HCT116 (cell line): ENCODE measurements at regions not wholly inside any gene's neighbourhood (a gene's known extent, or its start where the extent isn't known, plus 50 kb on each side); places are given as distances from the start of the nearest gene placed in this dataset.

Source experiments
- ATAC-seq: fragments of 200-7000 bp; cut with Tn5 transposase; 2 replicates; pipeline ENCODE4 v1.9.1; 2020; ENCODE audit warnings: mild to moderate bottlenecking, moderate library complexity
- BruUV-seq: library from RNA; stranded (reverse); fragments of 400-500 nt; replicated peaks from 2 replicates; lab custom pipeline; 2021; lab: Mats Ljungman, UMichigan
- CTCF ChIA-PET: fragments of 300-600 bp; sonication (Branson Sonifier 250); formaldehyde crosslinking; loops from one replicate; lab custom pipeline; 2021; ENCODE audit warnings: antibody characterized with exemption; lab: Charles Lee
- POLR2A ChIA-PET: fragments of 300-600, 350-600 bp; sonication (Branson Sonifier 250); formaldehyde crosslinking; loops from one replicate; lab custom pipeline; 2021; ENCODE audit warnings: antibody characterized with exemption; lab: Charles Lee
- RAD21 ChIA-PET, 2 experiments: fragments of 300-600 bp; sonication (Branson Sonifier 250); formaldehyde crosslinking; loops; one replicate each; lab custom pipeline; 2023; ENCODE audit warnings: low total read pairs in 2 of 2; ENCODE audit not compliant: uncharacterized antibody in 2 of 2, unreplicated experiment in 2 of 2, low non-redundant PET in 1 of 2; lab: Charles Lee
- DNase-seq: peaks from one replicate; pipeline ENCODE4 v3.0.0-alpha.2; 2010; ENCODE audit warnings: low read depth, low spot score
- H2AFZ ChIP-seq: fragments of 200-600 bp; shearing (Covaris generic), sonication (generic); 2 replicates; pipeline ENCODE4 v1.6.1; 2017; ENCODE audit warnings: low read depth, mixed run types, mixed read lengths, antibody characterized with exemption, low read length; ENCODE audit not compliant: poor library complexity, severe bottlenecking
- H3K27ac ChIP-seq: 2 replicates; pipeline ENCODE4 v1.5.1; 2012; ENCODE audit warnings: low read depth, low read length
- H3K27me3 ChIP-seq: fragments of 200-600 bp; sonication (generic); 2 replicates; pipeline ENCODE4 v1.6.1; 2016; ENCODE audit warnings: mixed run types, low read length, mixed read lengths; ENCODE audit not compliant: insufficient read depth
- H3K36me3 ChIP-seq, 2 experiments: fragments of 200-500 bp in 1 of 2; fragments of 200-600 bp in 1 of 2; sonication (Bioruptor generic) in 1 of 2; sonication (generic) in 1 of 2; 2 replicates each; pipeline versions ENCODE4 v1.5.1 to v1.6.1; 2014 to 2016; ENCODE audit warnings: low read length in 2 of 2, inconsistent platforms in 1 of 2, mixed read lengths in 1 of 2, mixed run types in 1 of 2; ENCODE audit not compliant: insufficient read depth in 2 of 2, control insufficient read depth in 1 of 2
- H3K4me1 ChIP-seq, 2 experiments: fragments of 200-600 bp in 1 of 2; sonication (generic) in 1 of 2; 2 replicates each; pipeline versions ENCODE4 v1.5.1 to v1.6.1; 2012 to 2017; ENCODE audit warnings: low read length in 2 of 2, inconsistent platforms in 1 of 2, mild to moderate bottlenecking in 1 of 2, mixed read lengths in 1 of 2, mixed run types in 1 of 2, moderate library complexity in 1 of 2; ENCODE audit not compliant: insufficient read depth in 2 of 2, control insufficient read depth in 1 of 2
- H3K4me2 ChIP-seq: fragments of 200-600 bp; sonication (generic); 2 replicates; pipeline ENCODE4 v1.6.1; 2017; ENCODE audit warnings: mixed run types, low read length, mixed read lengths
- H3K4me3 ChIP-seq, 2 experiments: fragments of 200-600 bp in 1 of 2; sonication (generic) in 1 of 2; replicated peaks in 1 of 2; 2 replicates each; pipeline ENCODE4 v1.5.1; 2011 to 2016; ENCODE audit warnings: low read length in 2 of 2, control low read depth in 1 of 2, low read depth in 1 of 2, mild to moderate bottlenecking in 1 of 2, mixed read lengths in 1 of 2, mixed run types in 1 of 2
- H3K79me2 ChIP-seq: fragments of 200-600 bp; sonication (generic); 2 replicates; pipeline ENCODE4 v1.6.1; 2017; ENCODE audit warnings: mild to moderate bottlenecking, mixed run types, low read length, moderate library complexity, mixed read lengths; ENCODE audit not compliant: insufficient read depth
- H3K9ac ChIP-seq: fragments of 200-600 bp; sonication (generic); 2 replicates; pipeline ENCODE4 v1.6.1; 2016; ENCODE audit warnings: low read length, mixed read lengths
- H3K9me2 ChIP-seq: fragments of 200-600 bp; sonication (generic), shearing (Covaris generic); 2 replicates; pipeline ENCODE4 v1.6.1; 2017; ENCODE audit warnings: mixed run types, mild to moderate bottlenecking, moderate library complexity; ENCODE audit not compliant: insufficient read depth
- H3K9me3 ChIP-seq, 2 experiments: fragments of 200-500 bp in 1 of 2; fragments of 200-600 bp in 1 of 2; sonication (Bioruptor generic) in 1 of 2; sonication (generic) in 1 of 2; 2 replicates each; pipeline ENCODE4 v1.6.1; 2014 to 2017; ENCODE audit warnings: low read length in 2 of 2, mixed read lengths in 2 of 2, inconsistent platforms in 1 of 2, low read depth in 1 of 2, mild to moderate bottlenecking in 1 of 2, mixed run types in 1 of 2, moderate library complexity in 1 of 2; ENCODE audit not compliant: control insufficient read depth in 1 of 2, insufficient read depth in 1 of 2
- H4K20me1 ChIP-seq: fragments of 200-600 bp; sonication (generic), shearing (Covaris generic); 2 replicates; pipeline ENCODE4 v1.6.1; 2017; ENCODE audit warnings: mixed run types, mild to moderate bottlenecking, moderate library complexity; ENCODE audit not compliant: insufficient read depth
- CEBPB ChIP-seq: IDR thresholded peaks from 2 replicates; pipeline ENCODE4 v1.6.1; 2012; ENCODE audit warnings: low read depth
- EGR1 ChIP-seq: IDR thresholded peaks from 2 replicates; pipeline ENCODE4 v1.6.1; 2012; ENCODE audit warnings: low read depth
- ELF1 ChIP-seq: IDR thresholded peaks from 2 replicates; pipeline ENCODE4 v1.6.1; 2012; ENCODE audit warnings: low read depth, borderline replicate concordance
- EZH2phosphoT487 ChIP-seq: fragments of 200-600 bp; IDR thresholded peaks from 2 replicates; pipeline ENCODE4 v1.6.1; 2018; ENCODE audit warnings: antibody characterized with exemption, borderline replicate concordance
- FOSL1 ChIP-seq: IDR thresholded peaks from 2 replicates; pipeline ENCODE4 v1.6.1; 2012; ENCODE audit warnings: low read depth
- POLR2A ChIP-seq: IDR thresholded peaks from 2 replicates; pipeline ENCODE4 v1.7.0; 2011; ENCODE audit warnings: borderline replicate concordance; ENCODE audit not compliant: insufficient read depth, insufficient read length; ENCODE audit errors: extremely low read depth
- POLR2AphosphoS5 ChIP-seq: IDR thresholded peaks from 2 replicates; pipeline ENCODE4 v1.6.1; 2011; ENCODE audit warnings: mild to moderate bottlenecking, low read depth, low read length, moderate library complexity
- SIN3A ChIP-seq: IDR thresholded peaks from 2 replicates; pipeline ENCODE4 v1.6.1; 2012; ENCODE audit warnings: low read depth
- SP1 ChIP-seq: IDR thresholded peaks from 2 replicates; pipeline ENCODE4 v1.6.1; 2012; ENCODE audit warnings: low read depth
- SRF ChIP-seq: IDR thresholded peaks from 2 replicates; pipeline ENCODE4 v1.6.1; 2012; ENCODE audit warnings: low read depth
- TCF7L2 ChIP-seq: IDR thresholded peaks from 2 replicates; pipeline ENCODE4 v1.7.0; 2011; ENCODE audit warnings: borderline replicate concordance, inconsistent platforms; ENCODE audit not compliant: insufficient read depth, insufficient read length; ENCODE audit errors: extremely low read depth
- YY1 ChIP-seq: IDR thresholded peaks from 2 replicates; pipeline ENCODE4 v1.6.1; 2011; ENCODE audit warnings: low read length, low read depth, moderate library complexity, mild to moderate bottlenecking; ENCODE audit not compliant: insufficient replicate concordance; ENCODE audit errors: extremely low read depth
- ZFX ChIP-seq: fragments of 450-650 bp; IDR thresholded peaks from 2 replicates; pipeline ENCODE4 v1.6.1; 2017
- ZNF274 ChIP-seq: fragments of 200-500 bp; sonication (Bioruptor generic); IDR thresholded peaks from 2 replicates; pipeline ENCODE4 v1.6.1; 2014; ENCODE audit warnings: mild to moderate bottlenecking, low read depth, low read length, inconsistent platforms
- intact Hi-C: fragments of 100-400 bp; cut with micrococcal nuclease; formaldehyde crosslinking; loops from 2 replicates; pipeline ENCODE4 v1.10.0; 2022
- TF ChIP-seq, protein P1 (sequence below): IDR thresholded peaks from 2 replicates; pipeline ENCODE4 v1.6.1; 2012
- TF ChIP-seq, protein P2 (sequence below): IDR thresholded peaks from 2 replicates; pipeline ENCODE4 v1.6.1; 2012
- TF ChIP-seq, protein P3 (sequence below): IDR thresholded peaks from 2 replicates; pipeline ENCODE4 v1.6.1; 2012; ENCODE audit warnings: low read depth

DNA sequence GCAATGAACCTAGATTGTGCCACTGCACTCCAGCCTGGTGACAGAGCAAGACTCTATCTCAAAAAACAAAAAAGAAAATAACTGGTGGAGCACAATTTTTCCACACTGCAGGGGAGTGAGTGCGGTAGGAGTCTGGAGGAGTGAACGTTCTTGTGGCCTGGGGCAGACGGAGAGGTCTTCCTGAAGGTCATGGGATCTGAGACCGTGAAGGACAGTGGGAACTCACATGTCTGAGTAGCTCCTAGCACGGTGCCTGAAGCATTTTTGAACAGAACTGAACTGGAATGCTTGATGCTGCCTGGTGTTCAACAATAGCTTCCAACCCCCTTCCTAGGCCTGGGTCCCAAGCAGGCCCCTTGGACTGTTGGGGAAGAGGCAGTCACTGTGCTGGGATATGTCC is 84.3 kb upstream of the PODXL start:
- Histone ChIP-seq H2AFZ (no peak overlapping the region), H3K4me1 (no peaks in the 10 kb centered on the region), H3K4me2 (no peak overlapping the region), H3K36me3 (no peaks in the 10 kb centered on the region), H3K79me2 (no peaks in the 10 kb centered on the region), H3K9me2 (no peaks in the 10 kb centered on the region), H4K20me1 (no peaks in the 10 kb centered on the region), H3K27ac (no peak overlapping the region), H3K27me3 (no peaks in the 10 kb centered on the region), H3K9ac (no peak overlapping the region), H3K9me3 (no peaks in the 10 kb centered on the region), H3K4me3 (no peak overlapping the region)
- ATAC-seq (no peak), DNase-seq (no peak)
- BruUV-seq, result no TSS peak
- ChIA-PET CTCF (no interaction called here), RAD21 (no interaction called here), POLR2A (interaction anchor here (0.6 kb wide), 1 partner anchor 32 kb away, joined by 3 read pairs; no protein-coding TSS in a partner anchor)
- TF ChIP-seq POLR2A (no peak), YY1 (no peak), SP1 (no peak), EZH2phosphoT487 (no peak), FOSL1 (no peak), ELF1 (no peak), POLR2AphosphoS5 (no peak), ZFX (no peak), SRF (no peak), CEBPB (no peak), SIN3A (no peak), TCF7L2 (no peak), EGR1 (no peak), ZNF274 (no peak)
- TF ChIP-seq, protein P1, sequence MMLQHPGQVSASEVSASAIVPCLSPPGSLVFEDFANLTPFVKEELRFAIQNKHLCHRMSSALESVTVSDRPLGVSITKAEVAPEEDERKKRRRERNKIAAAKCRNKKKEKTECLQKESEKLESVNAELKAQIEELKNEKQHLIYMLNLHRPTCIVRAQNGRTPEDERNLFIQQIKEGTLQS, result no peak
- TF ChIP-seq, protein P2, sequence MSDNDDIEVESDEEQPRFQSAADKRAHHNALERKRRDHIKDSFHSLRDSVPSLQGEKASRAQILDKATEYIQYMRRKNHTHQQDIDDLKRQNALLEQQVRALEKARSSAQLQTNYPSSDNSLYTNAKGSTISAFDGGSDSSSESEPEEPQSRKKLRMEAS, result no peak
- TF ChIP-seq, protein P3, sequence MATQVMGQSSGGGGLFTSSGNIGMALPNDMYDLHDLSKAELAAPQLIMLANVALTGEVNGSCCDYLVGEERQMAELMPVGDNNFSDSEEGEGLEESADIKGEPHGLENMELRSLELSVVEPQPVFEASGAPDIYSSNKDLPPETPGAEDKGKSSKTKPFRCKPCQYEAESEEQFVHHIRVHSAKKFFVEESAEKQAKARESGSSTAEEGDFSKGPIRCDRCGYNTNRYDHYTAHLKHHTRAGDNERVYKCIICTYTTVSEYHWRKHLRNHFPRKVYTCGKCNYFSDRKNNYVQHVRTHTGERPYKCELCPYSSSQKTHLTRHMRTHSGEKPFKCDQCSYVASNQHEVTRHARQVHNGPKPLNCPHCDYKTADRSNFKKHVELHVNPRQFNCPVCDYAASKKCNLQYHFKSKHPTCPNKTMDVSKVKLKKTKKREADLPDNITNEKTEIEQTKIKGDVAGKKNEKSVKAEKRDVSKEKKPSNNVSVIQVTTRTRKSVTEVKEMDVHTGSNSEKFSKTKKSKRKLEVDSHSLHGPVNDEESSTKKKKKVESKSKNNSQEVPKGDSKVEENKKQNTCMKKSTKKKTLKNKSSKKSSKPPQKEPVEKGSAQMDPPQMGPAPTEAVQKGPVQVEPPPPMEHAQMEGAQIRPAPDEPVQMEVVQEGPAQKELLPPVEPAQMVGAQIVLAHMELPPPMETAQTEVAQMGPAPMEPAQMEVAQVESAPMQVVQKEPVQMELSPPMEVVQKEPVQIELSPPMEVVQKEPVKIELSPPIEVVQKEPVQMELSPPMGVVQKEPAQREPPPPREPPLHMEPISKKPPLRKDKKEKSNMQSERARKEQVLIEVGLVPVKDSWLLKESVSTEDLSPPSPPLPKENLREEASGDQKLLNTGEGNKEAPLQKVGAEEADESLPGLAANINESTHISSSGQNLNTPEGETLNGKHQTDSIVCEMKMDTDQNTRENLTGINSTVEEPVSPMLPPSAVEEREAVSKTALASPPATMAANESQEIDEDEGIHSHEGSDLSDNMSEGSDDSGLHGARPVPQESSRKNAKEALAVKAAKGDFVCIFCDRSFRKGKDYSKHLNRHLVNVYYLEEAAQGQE, result no peak
- intact Hi-C loops, result no loop called here
